H9 (cell line): ENCODE measurements at regions not wholly inside any gene's neighbourhood (a gene's known extent, or its start where the extent isn't known, plus 50 kb on each side); places are given as distances from the start of the nearest gene placed in this dataset.

Source experiments
- DNase-seq: peaks from one replicate; pipeline ENCODE4 v3.0.0-alpha.2; 2017
- H2AFZ ChIP-seq: one replicate; pipeline ENCODE4 v1.6.1; 2013; ENCODE audit warnings: mild to moderate bottlenecking, low read length, control low read depth, moderate library complexity
- H2AK5ac ChIP-seq: 2 replicates; pipeline ENCODE4 v1.6.1; 2013; ENCODE audit warnings: low read length, control low read depth, mixed read lengths; ENCODE audit not compliant: insufficient read length
- H2BK120ac ChIP-seq: one replicate; pipeline ENCODE4 v1.6.1; 2013; ENCODE audit warnings: low read depth, mild to moderate bottlenecking, low read length, control low read depth, inconsistent platforms; ENCODE audit not compliant: poor library complexity, severe bottlenecking
- H2BK12ac ChIP-seq: 2 replicates; pipeline ENCODE4 v1.6.1; 2013; ENCODE audit warnings: low read length, control low read depth, mixed read lengths, low read depth; ENCODE audit not compliant: insufficient read length
- H2BK15ac ChIP-seq: 2 replicates; pipeline ENCODE4 v1.6.1; 2013; ENCODE audit warnings: low read depth, low read length, control low read depth
- H2BK20ac ChIP-seq: one replicate; pipeline ENCODE4 v1.6.1; 2013; ENCODE audit warnings: low read depth, mild to moderate bottlenecking, low read length, control low read depth, inconsistent platforms; ENCODE audit not compliant: poor library complexity, severe bottlenecking
- H2BK5ac ChIP-seq: 2 replicates; pipeline ENCODE4 v1.6.1; 2013; ENCODE audit warnings: low read length, control low read depth, mixed read lengths; ENCODE audit not compliant: insufficient read length
- H3K14ac ChIP-seq: 2 replicates; pipeline ENCODE4 v1.6.1; 2013; ENCODE audit warnings: low read length, control low read depth; ENCODE audit not compliant: insufficient read depth
- H3K18ac ChIP-seq: 2 replicates; pipeline ENCODE4 v1.6.1; 2013; ENCODE audit warnings: low read depth, mild to moderate bottlenecking, mixed read lengths, low read length, control low read depth; ENCODE audit not compliant: insufficient read length
- H3K23ac ChIP-seq: 2 replicates; pipeline ENCODE4 v1.6.1; 2013; ENCODE audit warnings: low read length, control low read depth, mixed read lengths, low read depth; ENCODE audit not compliant: insufficient read length
- H3K23me2 ChIP-seq: 2 replicates; pipeline ENCODE4 v1.6.1; 2013; ENCODE audit warnings: low read depth, mild to moderate bottlenecking, mixed read lengths, low read length, control low read depth; ENCODE audit not compliant: insufficient read length, poor library complexity, severe bottlenecking
- H3K27ac ChIP-seq: 2 replicates; pipeline ENCODE4 v1.5.1; 2013; ENCODE audit warnings: low read length, control low read depth, mixed read lengths, low read depth; ENCODE audit not compliant: insufficient read length
- H3K27me3 ChIP-seq: 2 replicates; pipeline ENCODE4 v1.6.1; 2013; ENCODE audit warnings: low read length, control low read depth, inconsistent platforms; ENCODE audit not compliant: insufficient read depth
- H3K4ac ChIP-seq: 2 replicates; pipeline ENCODE4 v1.6.1; 2013; ENCODE audit warnings: low read depth, mild to moderate bottlenecking, control low read depth, inconsistent platforms, low read length, moderate library complexity
- H3K4me1 ChIP-seq: 2 replicates; pipeline ENCODE4 v1.6.1; 2013; ENCODE audit warnings: low read length, control low read depth, inconsistent platforms; ENCODE audit not compliant: insufficient read depth
- H3K4me2 ChIP-seq: 2 replicates; pipeline ENCODE4 v1.6.1; 2013; ENCODE audit warnings: low read length, control low read depth, mixed read lengths; ENCODE audit not compliant: insufficient read length, insufficient read depth
- H3K56ac ChIP-seq: 2 replicates; pipeline ENCODE4 v1.6.1; 2013; ENCODE audit warnings: low read depth, mild to moderate bottlenecking, mixed read lengths, low read length, control low read depth; ENCODE audit not compliant: insufficient read length
- H3K79me1 ChIP-seq: 2 replicates; pipeline ENCODE4 v1.6.1; 2013; ENCODE audit warnings: low read depth, mild to moderate bottlenecking, moderate library complexity, low read length, control low read depth, inconsistent platforms; ENCODE audit not compliant: insufficient read depth, poor library complexity, severe bottlenecking
- H3K79me2 ChIP-seq: 2 replicates; pipeline ENCODE4 v1.6.1; 2013; ENCODE audit warnings: low read length, control low read depth, inconsistent platforms; ENCODE audit not compliant: insufficient read depth
- H3K9ac ChIP-seq: 2 replicates; pipeline ENCODE4 v1.6.1; 2013; ENCODE audit warnings: low read length, control low read depth, mixed read lengths; ENCODE audit not compliant: insufficient read length; ENCODE audit errors: extremely low read depth
- H3K9me3 ChIP-seq: one replicate; pipeline ENCODE4 v1.6.1; 2013; ENCODE audit warnings: low read depth, low read length, inconsistent platforms; ENCODE audit not compliant: control insufficient read depth
- H3T11ph ChIP-seq: one replicate; pipeline ENCODE4 v1.6.1; 2013; ENCODE audit warnings: mild to moderate bottlenecking, low read length, control low read depth, inconsistent platforms
- H4K20me1 ChIP-seq: one replicate; pipeline ENCODE4 v1.6.1; 2013; ENCODE audit not compliant: control insufficient read depth, insufficient read length, insufficient read depth
- H4K5ac ChIP-seq: 2 replicates; pipeline ENCODE4 v1.6.1; 2013; ENCODE audit warnings: low read depth, mild to moderate bottlenecking, mixed read lengths, low read length, control low read depth; ENCODE audit not compliant: insufficient read length
- H4K8ac ChIP-seq: replicated peaks from 2 replicates; pipeline ENCODE4 v1.6.1; 2013; ENCODE audit warnings: low read length, control low read depth, mixed read lengths, low read depth; ENCODE audit not compliant: insufficient read length
- H4K91ac ChIP-seq: 2 replicates; pipeline ENCODE4 v1.6.1; 2013; ENCODE audit warnings: low read depth, mild to moderate bottlenecking, moderate library complexity, mixed read lengths, low read length, control low read depth; ENCODE audit not compliant: insufficient read length
- H3K27ac Mint-ChIP-seq, 3 experiments: 2 replicates in 2 of 3; 3 replicates in 1 of 3; pipeline ENCODE4 v1.8.0; 2020 to 2021; ENCODE audit warnings: mixed read lengths in 3 of 3, mild to moderate bottlenecking in 1 of 3, moderate library complexity in 1 of 3
- H3K27me3 Mint-ChIP-seq: 2 replicates; pipeline ENCODE4 v1.8.0; 2021; ENCODE audit warnings: low read depth, mild to moderate bottlenecking, moderate library complexity, mixed read lengths
- H3K36me3 Mint-ChIP-seq, 3 experiments: 2 replicates in 2 of 3; 3 replicates in 1 of 3; pipeline ENCODE4 v1.8.0; 2020 to 2021; ENCODE audit warnings: low read depth in 3 of 3, mixed read lengths in 3 of 3; ENCODE audit not compliant: insufficient read depth in 1 of 3
- H3K4me1 Mint-ChIP-seq, 2 experiments: 2 replicates each; pipeline ENCODE4 v1.8.0; 2020; ENCODE audit warnings: mixed read lengths in 2 of 2
- H3K4me3 Mint-ChIP-seq, 2 experiments: 2 replicates in 1 of 2; 3 replicates in 1 of 2; pipeline ENCODE4 v1.8.0; 2020 to 2021; ENCODE audit warnings: mild to moderate bottlenecking in 2 of 2, mixed read lengths in 2 of 2, moderate library complexity in 1 of 2
- H3K9me3 Mint-ChIP-seq, 2 experiments: 2 replicates in 1 of 2; 3 replicates in 1 of 2; pipeline ENCODE4 v1.8.0; 2020; ENCODE audit warnings: mild to moderate bottlenecking in 2 of 2, mixed read lengths in 2 of 2, moderate library complexity in 1 of 2
- WGBS: extraction: QIAGEN DNeasy Blood & Tissue Kit; methylation state at CpG from one replicate; pipeline ENCODE4 v1.1.7; 2013; ENCODE audit warnings: missing lambda C conversion rate, low lambda C conversion rate, mixed read lengths; ENCODE audit not compliant: insufficient read length; ENCODE audit errors: extremely low coverage; 5-methylcytosine and 5-hydroxymethylcytosine counted together
- TF ChIP-seq, protein P1 (sequence below): fragments of 200-600 bp; sonication (generic); conservative IDR thresholded peaks from 3 replicates; pipeline ENCODE4 v1.8.0; 2021; ENCODE audit warnings: antibody characterized with exemption, mild to moderate bottlenecking

DNA sequence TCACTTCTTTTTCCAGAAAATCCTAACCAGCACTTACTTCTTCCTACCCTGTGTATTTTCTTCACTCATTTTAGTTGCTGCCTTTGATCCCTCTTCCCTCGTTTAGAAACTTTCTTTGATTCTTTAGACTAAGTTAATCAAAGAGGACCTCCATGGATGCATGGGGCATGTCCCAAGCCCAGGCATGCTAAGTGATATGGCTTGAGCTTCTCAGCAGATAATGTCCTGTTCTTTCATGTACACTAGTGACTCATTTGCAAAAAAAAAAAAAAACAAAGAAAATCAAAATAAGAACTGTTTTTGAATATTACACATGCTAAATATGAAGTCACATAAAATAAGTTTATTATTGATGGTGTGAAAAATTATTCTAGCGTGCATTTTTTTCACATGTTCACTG, 800.9 kb downstream of the SATB2 start:
- Histone ChIP-seq H3K56ac (no peak overlapping the region), H2AFZ (no peak overlapping the region), H3K9me3 (no peaks in the 10 kb centered on the region), H3K4me2 (no peak overlapping the region), H4K91ac (no peak overlapping the region), H3K4ac (no peak overlapping the region), H3K18ac (no peak overlapping the region), H4K8ac (no peak overlapping the region), H2BK20ac (no peak overlapping the region), H3K9ac (no peak overlapping the region), H3K79me2 (no peaks in the 10 kb centered on the region), H3K14ac (no peak overlapping the region), H2BK120ac (no peak overlapping the region), H2BK5ac (no peak overlapping the region), H3K23ac (no peak overlapping the region), H4K5ac (no peak overlapping the region), H3T11ph (no peak overlapping the region), H3K4me1 (no peaks in the 10 kb centered on the region), H3K79me1 (no peaks in the 10 kb centered on the region), H3K27me3 (no peaks in the 10 kb centered on the region), H2AK5ac (no peak overlapping the region), H2BK15ac (no peak overlapping the region), H3K23me2 (no peaks in the 10 kb centered on the region), H2BK12ac (no peak overlapping the region), H4K20me1 (no peaks in the 10 kb centered on the region), H3K27ac (no peak overlapping the region)
- no peaks in the 10 kb centered on the region for H3K4me1 Mint-ChIP-seq
- no peak for DNase-seq
- no peak overlapping the region for H3K4me3 Mint-ChIP-seq
- no peak overlapping the region for H3K27ac Mint-ChIP-seq
- H3K9me3 Mint-ChIP-seq, result no peaks in the 10 kb centered on the region
- TF ChIP-seq, protein P1, sequence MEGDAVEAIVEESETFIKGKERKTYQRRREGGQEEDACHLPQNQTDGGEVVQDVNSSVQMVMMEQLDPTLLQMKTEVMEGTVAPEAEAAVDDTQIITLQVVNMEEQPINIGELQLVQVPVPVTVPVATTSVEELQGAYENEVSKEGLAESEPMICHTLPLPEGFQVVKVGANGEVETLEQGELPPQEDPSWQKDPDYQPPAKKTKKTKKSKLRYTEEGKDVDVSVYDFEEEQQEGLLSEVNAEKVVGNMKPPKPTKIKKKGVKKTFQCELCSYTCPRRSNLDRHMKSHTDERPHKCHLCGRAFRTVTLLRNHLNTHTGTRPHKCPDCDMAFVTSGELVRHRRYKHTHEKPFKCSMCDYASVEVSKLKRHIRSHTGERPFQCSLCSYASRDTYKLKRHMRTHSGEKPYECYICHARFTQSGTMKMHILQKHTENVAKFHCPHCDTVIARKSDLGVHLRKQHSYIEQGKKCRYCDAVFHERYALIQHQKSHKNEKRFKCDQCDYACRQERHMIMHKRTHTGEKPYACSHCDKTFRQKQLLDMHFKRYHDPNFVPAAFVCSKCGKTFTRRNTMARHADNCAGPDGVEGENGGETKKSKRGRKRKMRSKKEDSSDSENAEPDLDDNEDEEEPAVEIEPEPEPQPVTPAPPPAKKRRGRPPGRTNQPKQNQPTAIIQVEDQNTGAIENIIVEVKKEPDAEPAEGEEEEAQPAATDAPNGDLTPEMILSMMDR, result no peak
- no CpG with 5 or more reads among the region's 2 CpGs for WGBS
- no peaks in the 10 kb centered on the region for H3K27me3 Mint-ChIP-seq
- H3K36me3 Mint-ChIP-seq, result no peaks in the 10 kb centered on the region
